GM23338 (cell line): ENCODE measurements at regions not wholly inside any gene's neighbourhood (a gene's known extent, or its start where the extent isn't known, plus 50 kb on each side); places are given as distances from the start of the nearest gene placed in this dataset.

ENCODE experiments used
- ATAC-seq: fragments of 200-7000 bp; cut with Tn5 transposase; 3 replicates; pipeline ENCODE4 v1.9.1; 2020
- DNase-seq: peaks from one replicate; pipeline ENCODE4 v3.0.0-alpha.2; 2015; ENCODE audit warnings: low spot score
- H2AFZ ChIP-seq: fragments of 200-600 bp; sonication (generic); 2 replicates; pipeline ENCODE4 v1.8.0; 2016; ENCODE audit warnings: antibody characterized with exemption, mild to moderate bottlenecking, moderate library complexity
- H3F3A ChIP-seq: fragments of 200-600 bp; sonication (generic); replicated peaks from 2 replicates; pipeline ENCODE4 v1.8.0; 2017; ENCODE audit warnings: antibody characterized with exemption, mixed run types, low read depth
- H3K27ac ChIP-seq: fragments of 200-600 bp; sonication (generic); 2 replicates; pipeline ENCODE4 v1.6.1; 2016; ENCODE audit warnings: low read depth
- H3K27me3 ChIP-seq: fragments of 200-600 bp; sonication (generic); 2 replicates; pipeline ENCODE4 v1.8.0; 2016; ENCODE audit warnings: mild to moderate bottlenecking, mixed run types, moderate library complexity; ENCODE audit not compliant: insufficient read depth
- H3K36me3 ChIP-seq: fragments of 200-600 bp; sonication (generic); 2 replicates; pipeline ENCODE4 v1.8.0; 2016; ENCODE audit warnings: mild to moderate bottlenecking; ENCODE audit not compliant: insufficient read depth
- H3K4me1 ChIP-seq: fragments of 200-600 bp; sonication (generic); 2 replicates; pipeline ENCODE4 v1.8.0; 2016; ENCODE audit warnings: mild to moderate bottlenecking, moderate library complexity; ENCODE audit not compliant: insufficient read depth
- H3K4me2 ChIP-seq: fragments of 200-600 bp; sonication (generic); 2 replicates; pipeline ENCODE4 v1.7.1; 2017; ENCODE audit warnings: mixed run types
- H3K4me3 ChIP-seq: fragments of 200-600 bp; sonication (generic); 2 replicates; pipeline ENCODE4 v1.6.1; 2016; ENCODE audit warnings: mixed run types
- H3K79me2 ChIP-seq: fragments of 200-600 bp; sonication (generic); replicated peaks from 2 replicates; pipeline ENCODE4 v1.8.0; 2017; ENCODE audit warnings: mild to moderate bottlenecking; ENCODE audit not compliant: insufficient read depth
- H3K9me2 ChIP-seq: fragments of 200-600 bp; sonication (generic); 2 replicates; pipeline ENCODE4 v1.8.0; 2017; ENCODE audit not compliant: insufficient read depth
- H4K20me1 ChIP-seq: fragments of 200-600 bp; sonication (generic); replicated peaks from 2 replicates; pipeline ENCODE4 v1.8.0; 2017; ENCODE audit warnings: mild to moderate bottlenecking; ENCODE audit not compliant: insufficient read depth
- H3K27ac Mint-ChIP-seq: 2 replicates; pipeline ENCODE4 v1.8.0; 2020; ENCODE audit warnings: inconsistent platforms, mild to moderate bottlenecking, moderate library complexity, mixed read lengths
- H3K27me3 Mint-ChIP-seq: 3 replicates; pipeline ENCODE4 v1.8.0; 2022; ENCODE audit warnings: low read depth, mild to moderate bottlenecking, moderate library complexity, mixed read lengths, inconsistent platforms; ENCODE audit not compliant: insufficient read depth, poor library complexity
- H3K36me3 Mint-ChIP-seq: 3 replicates; pipeline ENCODE4 v1.8.0; 2021; ENCODE audit warnings: low read depth, mild to moderate bottlenecking, inconsistent platforms, moderate library complexity, mixed read lengths
- H3K4me1 Mint-ChIP-seq: 3 replicates; pipeline ENCODE4 v1.8.0; 2020; ENCODE audit warnings: mild to moderate bottlenecking, inconsistent platforms, mixed read lengths
- H3K4me3 Mint-ChIP-seq: 3 replicates; pipeline ENCODE4 v1.8.0; 2021; ENCODE audit warnings: moderate library complexity, mild to moderate bottlenecking, inconsistent platforms, mixed read lengths
- H3K9me3 Mint-ChIP-seq: 3 replicates; pipeline ENCODE4 v1.8.0; 2020; ENCODE audit warnings: moderate library complexity, mild to moderate bottlenecking, inconsistent platforms, mixed read lengths
- CREB1 ChIP-seq: fragments of 250-450 bp; sonication (Bioruptor Pico); IDR thresholded peaks from 2 replicates; pipeline ENCODE4 v1.5.0; 2020; ENCODE audit warnings: low read depth, mild to moderate bottlenecking, moderate library complexity
- ETS1 ChIP-seq: IDR thresholded peaks from 2 replicates; pipeline ENCODE4 v1.6.1; 2016; ENCODE audit warnings: antibody characterized with exemption
- EZH2 ChIP-seq: fragments of 200-600 bp; sonication (generic); IDR thresholded peaks from one replicate; pipeline ENCODE4 v1.8.0; 2017; ENCODE audit warnings: antibody characterized with exemption, mild to moderate bottlenecking, low read depth; ENCODE audit not compliant: unreplicated experiment
- EZH2phosphoT487 ChIP-seq: fragments of 200-600 bp; sonication (generic); IDR thresholded peaks from one replicate; pipeline ENCODE4 v1.8.1; 2018; ENCODE audit warnings: antibody characterized with exemption; ENCODE audit not compliant: unreplicated experiment
- JUNB ChIP-seq: IDR thresholded peaks from one replicate; pipeline ENCODE4 v1.6.1; 2016; ENCODE audit warnings: antibody characterized with exemption; ENCODE audit not compliant: unreplicated experiment
- NANOG ChIP-seq: IDR thresholded peaks from 2 replicates; pipeline ENCODE4 v1.6.1; 2016; ENCODE audit warnings: antibody characterized with exemption, borderline replicate concordance
- POLR2AphosphoS5 ChIP-seq: IDR thresholded peaks from 2 replicates; pipeline ENCODE4 v1.6.1; 2016; ENCODE audit warnings: antibody characterized with exemption, low read depth
- REST ChIP-seq: IDR thresholded peaks from one replicate; pipeline ENCODE4 v1.6.1; 2018; ENCODE audit warnings: antibody characterized with exemption; ENCODE audit not compliant: unreplicated experiment
- STAT1 ChIP-seq: IDR thresholded peaks from one replicate; pipeline ENCODE4 v1.6.1; 2016; ENCODE audit warnings: antibody characterized with exemption; ENCODE audit not compliant: unreplicated experiment
- ZNF114 ChIP-seq: fragments of 250-450 bp; sonication (Bioruptor Pico); IDR thresholded peaks from 2 replicates; pipeline ENCODE4 v1.5.0; 2020; ENCODE audit warnings: mild to moderate bottlenecking, moderate library complexity
- ZNF331 ChIP-seq: fragments of 250-450 bp; sonication (Bioruptor Pico); IDR thresholded peaks from 2 replicates; pipeline ENCODE4 v1.5.0; 2020; ENCODE audit warnings: low read depth, mild to moderate bottlenecking, moderate library complexity
- ZNF462 ChIP-seq: fragments of 250-450 bp; sonication (Bioruptor Pico); IDR thresholded peaks from 2 replicates; pipeline ENCODE4 v1.5.0; 2020; ENCODE audit warnings: mild to moderate bottlenecking, moderate library complexity
- TF ChIP-seq, protein P1 (sequence below), 2 experiments: fragments of 200-600 bp in 1 of 2; sonication (generic) in 1 of 2; conservative IDR thresholded peaks; 2 replicates each; pipeline versions ENCODE4 v1.5.1 to v1.6.1; 2016 to 2017; ENCODE audit warnings: antibody characterized with exemption in 2 of 2, low read depth in 2 of 2, mild to moderate bottlenecking in 2 of 2, moderate library complexity in 1 of 2

DNA sequence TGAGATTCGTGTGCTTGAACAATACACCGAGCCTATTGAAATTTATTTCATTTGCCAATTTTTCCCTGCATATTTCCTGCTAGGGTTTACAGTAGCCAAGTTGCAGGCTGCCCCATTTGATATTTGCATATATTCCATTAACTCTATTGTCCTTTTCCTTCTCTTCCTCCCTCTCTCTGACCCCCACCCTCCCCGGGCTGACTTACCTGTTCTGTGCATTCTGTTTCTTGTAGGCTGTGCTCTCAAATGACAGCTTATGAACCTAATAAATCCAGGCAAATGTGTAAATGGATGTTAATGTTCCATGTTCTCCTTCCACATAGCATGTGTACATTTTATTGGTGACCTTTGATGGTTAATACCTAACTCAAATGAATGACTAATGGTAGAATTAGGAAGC is 1169.2 kb upstream of the WWC1 start:
- Histone ChIP-seq H3F3A (no peaks in the 10 kb centered on the region), H3K4me1 (no peaks in the 10 kb centered on the region; the same call in 1 of the 2 replicates), H3K4me2 (no peak overlapping the region), H3K27ac (no peak overlapping the region), H4K20me1 (no peaks in the 10 kb centered on the region), H3K36me3 (no peaks in the 10 kb centered on the region), H3K27me3 (no peaks in the 10 kb centered on the region), H2AFZ (no peak overlapping the region), H3K79me2 (no peaks in the 10 kb centered on the region), H3K9me2 (no peaks in the 10 kb centered on the region), H3K4me3 (no peak overlapping the region)
- Mint-ChIP-seq H3K4me3 (no peak overlapping the region), H3K9me3 (no peaks in the 10 kb centered on the region), H3K36me3 (no peaks in the 10 kb centered on the region), H3K27me3 (peaks cover 2% of the 10 kb centered on the region), H3K27ac (no peak overlapping the region), H3K4me1 (peaks cover 4% of the 10 kb centered on the region; the same call in 2 of the 3 replicates)
- ATAC-seq (no peak), DNase-seq (no peak)
- no peak for TF ChIP-seq ETS1
- TF ChIP-seq ZNF462 (CRISPR knock-in tag): no peak
- no peak for TF ChIP-seq NANOG
- TF ChIP-seq ZNF114: no peak
- TF ChIP-seq EZH2phosphoT487: no peak
- TF ChIP-seq, protein P1, sequence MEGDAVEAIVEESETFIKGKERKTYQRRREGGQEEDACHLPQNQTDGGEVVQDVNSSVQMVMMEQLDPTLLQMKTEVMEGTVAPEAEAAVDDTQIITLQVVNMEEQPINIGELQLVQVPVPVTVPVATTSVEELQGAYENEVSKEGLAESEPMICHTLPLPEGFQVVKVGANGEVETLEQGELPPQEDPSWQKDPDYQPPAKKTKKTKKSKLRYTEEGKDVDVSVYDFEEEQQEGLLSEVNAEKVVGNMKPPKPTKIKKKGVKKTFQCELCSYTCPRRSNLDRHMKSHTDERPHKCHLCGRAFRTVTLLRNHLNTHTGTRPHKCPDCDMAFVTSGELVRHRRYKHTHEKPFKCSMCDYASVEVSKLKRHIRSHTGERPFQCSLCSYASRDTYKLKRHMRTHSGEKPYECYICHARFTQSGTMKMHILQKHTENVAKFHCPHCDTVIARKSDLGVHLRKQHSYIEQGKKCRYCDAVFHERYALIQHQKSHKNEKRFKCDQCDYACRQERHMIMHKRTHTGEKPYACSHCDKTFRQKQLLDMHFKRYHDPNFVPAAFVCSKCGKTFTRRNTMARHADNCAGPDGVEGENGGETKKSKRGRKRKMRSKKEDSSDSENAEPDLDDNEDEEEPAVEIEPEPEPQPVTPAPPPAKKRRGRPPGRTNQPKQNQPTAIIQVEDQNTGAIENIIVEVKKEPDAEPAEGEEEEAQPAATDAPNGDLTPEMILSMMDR (conservative IDR thresholded peaks at IDR 0.05; ENCODE audit: low read depth in 2 of 2): no peak
- TF ChIP-seq EZH2: no peak
- no peak for TF ChIP-seq JUNB
- no peak for TF ChIP-seq POLR2AphosphoS5
- no peak for TF ChIP-seq STAT1
- no peak for TF ChIP-seq CREB1 (CRISPR knock-in tag)
- TF ChIP-seq ZNF331 (CRISPR knock-in tag): no peak
- TF ChIP-seq REST: no peak
